ENCODE measurements at regions not wholly inside any gene's neighbourhood (a gene's known extent, or its start where the extent isn't known, plus 50 kb on each side); places are given as distances from the start of the nearest gene placed in this dataset.

GRCh38 chr7:69095649-69096048 is 502.6 kb upstream of the AUTS2 start:
- Histone ChIP-seq H3K9me3 (ENCODE audit: control insufficient read depth, insufficient read depth, low read depth, low read length) (no peaks in the 10 kb centered on the region; the same call in 1 of the 2 replicates), H3K4me3 (ENCODE audit: low read depth, low read length) (no peak overlapping the region), H3K36me3 (ENCODE audit: control insufficient read depth in 2 of 2, insufficient read depth in 1 of 2, low read length in 2 of 2) (no peaks in the 10 kb centered on the region), H3K27ac (ENCODE audit: extremely low read depth, low read depth, low read length) (no peak overlapping the region), H3K4me1 (ENCODE audit: control insufficient read depth, insufficient read depth, low read length) (no peaks in the 10 kb centered on the region)
- ChIA-PET CTCF (interaction anchor here (0.6 kb wide), 1 partner anchor 1067 kb away, joined by 3 read pairs; no protein-coding TSS in a partner anchor), POLR2A (no interaction called here)
- TF ChIP-seq ZNF202 (tag by site-specific recombination; IDR thresholded peaks at IDR 0.05; ENCODE audit: borderline replicate concordance) (no peak), ZFP3 (tag by site-specific recombination; IDR thresholded peaks at IDR 0.05; ENCODE audit: low read depth) (no peak), OSR2 (tag by site-specific recombination; IDR thresholded peaks at IDR 0.05) (no peak), IKZF3 (tag by site-specific recombination; IDR thresholded peaks at IDR 0.05) (no peak), GLI2 (tag by site-specific recombination; IDR thresholded peaks at IDR 0.05; ENCODE audit: borderline replicate concordance, low read depth) (no peak), ZNF214 (tag by site-specific recombination; IDR thresholded peaks at IDR 0.05; ENCODE audit: borderline replicate concordance) (no peak), ZNF223 (tag by site-specific recombination; IDR thresholded peaks at IDR 0.05) (no peak), ZNF175 (tag by site-specific recombination; IDR thresholded peaks at IDR 0.05) (no peak), ZNF692 (tag by site-specific recombination; IDR thresholded peaks at IDR 0.05) (no peak), ZNF366 (tag by site-specific recombination; conservative IDR thresholded peaks at IDR 0.05) (no peak), ZNF391 (tag by site-specific recombination; IDR thresholded peaks at IDR 0.05; ENCODE audit: borderline replicate concordance, low read depth) (no peak), ZNF2 (tag by site-specific recombination; IDR thresholded peaks at IDR 0.05) (no peak), ZNF426 (tag by site-specific recombination; IDR thresholded peaks at IDR 0.05) (no peak), ZNF747 (tag by site-specific recombination; IDR thresholded peaks at IDR 0.05) (no peak)
- TF ChIP-seq, protein P1, sequence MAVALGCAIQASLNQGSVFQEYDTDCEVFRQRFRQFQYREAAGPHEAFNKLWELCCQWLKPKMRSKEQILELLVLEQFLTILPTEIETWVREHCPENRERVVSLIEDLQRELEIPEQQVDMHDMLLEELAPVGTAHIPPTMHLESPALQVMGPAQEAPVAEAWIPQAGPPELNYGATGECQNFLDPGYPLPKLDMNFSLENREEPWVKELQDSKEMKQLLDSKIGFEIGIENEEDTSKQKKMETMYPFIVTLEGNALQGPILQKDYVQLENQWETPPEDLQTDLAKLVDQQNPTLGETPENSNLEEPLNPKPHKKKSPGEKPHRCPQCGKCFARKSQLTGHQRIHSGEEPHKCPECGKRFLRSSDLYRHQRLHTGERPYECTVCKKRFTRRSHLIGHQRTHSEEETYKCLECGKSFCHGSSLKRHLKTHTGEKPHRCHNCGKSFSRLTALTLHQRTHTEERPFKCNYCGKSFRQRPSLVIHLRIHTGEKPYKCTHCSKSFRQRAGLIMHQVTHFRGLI (tag by site-specific recombination; IDR thresholded peaks at IDR 0.05), result no peak
- TF ChIP-seq, protein P2, sequence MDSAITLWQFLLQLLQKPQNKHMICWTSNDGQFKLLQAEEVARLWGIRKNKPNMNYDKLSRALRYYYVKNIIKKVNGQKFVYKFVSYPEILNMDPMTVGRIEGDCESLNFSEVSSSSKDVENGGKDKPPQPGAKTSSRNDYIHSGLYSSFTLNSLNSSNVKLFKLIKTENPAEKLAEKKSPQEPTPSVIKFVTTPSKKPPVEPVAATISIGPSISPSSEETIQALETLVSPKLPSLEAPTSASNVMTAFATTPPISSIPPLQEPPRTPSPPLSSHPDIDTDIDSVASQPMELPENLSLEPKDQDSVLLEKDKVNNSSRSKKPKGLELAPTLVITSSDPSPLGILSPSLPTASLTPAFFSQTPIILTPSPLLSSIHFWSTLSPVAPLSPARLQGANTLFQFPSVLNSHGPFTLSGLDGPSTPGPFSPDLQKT (IDR thresholded peaks at IDR 0.05; ENCODE audit: borderline replicate concordance, low read depth, low read length), result no peak
- TF ChIP-seq, protein P3, sequence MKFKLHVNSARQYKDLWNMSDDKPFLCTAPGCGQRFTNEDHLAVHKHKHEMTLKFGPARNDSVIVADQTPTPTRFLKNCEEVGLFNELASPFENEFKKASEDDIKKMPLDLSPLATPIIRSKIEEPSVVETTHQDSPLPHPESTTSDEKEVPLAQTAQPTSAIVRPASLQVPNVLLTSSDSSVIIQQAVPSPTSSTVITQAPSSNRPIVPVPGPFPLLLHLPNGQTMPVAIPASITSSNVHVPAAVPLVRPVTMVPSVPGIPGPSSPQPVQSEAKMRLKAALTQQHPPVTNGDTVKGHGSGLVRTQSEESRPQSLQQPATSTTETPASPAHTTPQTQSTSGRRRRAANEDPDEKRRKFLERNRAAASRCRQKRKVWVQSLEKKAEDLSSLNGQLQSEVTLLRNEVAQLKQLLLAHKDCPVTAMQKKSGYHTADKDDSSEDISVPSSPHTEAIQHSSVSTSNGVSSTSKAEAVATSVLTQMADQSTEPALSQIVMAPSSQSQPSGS (tag by site-specific recombination; IDR thresholded peaks at IDR 0.05; ENCODE audit: low read depth), result no peak

DNA sequence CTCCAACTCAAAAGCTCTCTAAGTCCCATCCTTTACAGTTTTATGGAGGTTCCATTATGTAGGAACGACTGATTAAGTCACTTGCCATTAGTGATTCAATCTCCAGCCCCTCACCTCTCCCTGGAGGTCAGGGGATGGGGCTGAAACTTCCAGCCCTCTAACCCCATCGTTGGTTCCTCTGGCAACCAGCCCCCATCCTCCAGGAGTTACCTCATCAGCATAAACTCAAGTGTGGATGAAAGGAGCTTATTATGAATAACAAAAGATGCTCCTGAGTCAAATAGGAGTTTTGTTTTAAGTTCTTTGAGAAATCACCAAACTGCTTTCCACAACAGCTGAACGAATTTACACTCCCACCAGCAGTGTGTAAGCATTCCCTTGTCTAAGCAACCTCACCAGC is 494.3 kb upstream of the AUTS2 start:
- H3K27ac ChIP-seq (ENCODE audit: extremely low read depth, low read depth, low read length), result no peak overlapping the region
- CTCF ChIA-PET, result interaction anchor here (1.1 kb wide), 1 partner anchor 8 kb away, joined by 7 read pairs; no protein-coding TSS in a partner anchor

More for the DNA sequence above, 494.3 kb upstream of the AUTS2 start:
- H3K9me3 ChIP-seq (ENCODE audit: control insufficient read depth, insufficient read depth, low read depth, low read length), result no peaks in the 10 kb centered on the region
- no peaks in the 10 kb centered on the region for H3K36me3 ChIP-seq (ENCODE audit: control insufficient read depth in 2 of 2, insufficient read depth in 1 of 2, low read length in 2 of 2)
- no peak overlapping the region for H3K4me3 ChIP-seq (ENCODE audit: low read depth, low read length)
- POLR2A ChIA-PET, result no interaction called here
- TF ChIP-seq SP7 (tag by site-specific recombination; IDR thresholded peaks at IDR 0.05), result no peak
- no peak for TF ChIP-seq ZNF169 (tag by site-specific recombination; IDR thresholded peaks at IDR 0.05)
- no peak for TF ChIP-seq ZSCAN23 (tag by site-specific recombination; IDR thresholded peaks at IDR 0.05)
- TF ChIP-seq ZNF830 (tag by site-specific recombination; IDR thresholded peaks at IDR 0.05; ENCODE audit: low read depth), result no peak
- TF ChIP-seq HOXA7 (CRISPR knock-in tag; IDR thresholded peaks at IDR 0.05; ENCODE audit: borderline replicate concordance), result no peak
- TF ChIP-seq REPIN1 (tag by site-specific recombination; IDR thresholded peaks at IDR 0.05; ENCODE audit: low read depth), result no peak
- no peak for TF ChIP-seq ZNF404 (tag by site-specific recombination; IDR thresholded peaks at IDR 0.05)
- no peak for TF ChIP-seq ZNF626 (tag by site-specific recombination; IDR thresholded peaks at IDR 0.05)
- no peak for TF ChIP-seq SP2 (tag by site-specific recombination; IDR thresholded peaks at IDR 0.05)
- TF ChIP-seq ZNF423 (tag by site-specific recombination; IDR thresholded peaks at IDR 0.05), result no peak
- no peak for TF ChIP-seq PBX3 (CRISPR knock-in tag; IDR thresholded peaks at IDR 0.05)
- no peaks in the 10 kb centered on the region for H3K4me1 ChIP-seq (ENCODE audit: control insufficient read depth, insufficient read depth, low read length)

Data from HEK293 (cell line).